LNCaP clone FGC (cell line): ENCODE measurements at regions not wholly inside any gene's neighbourhood (a gene's known extent, or its start where the extent isn't known, plus 50 kb on each side); places are given as distances from the start of the nearest gene placed in this dataset.

Experiments used
- DNase-seq: peaks from one replicate; pipeline ENCODE4 v3.0.0-alpha.2; 2011; ENCODE audit warnings: low read depth
- H3K4me3 ChIP-seq: 2 replicates; pipeline ENCODE4 v1.5.1; 2011; ENCODE audit warnings: mild to moderate bottlenecking, low read depth, low read length, control low read depth
- CTCF ChIP-seq: IDR thresholded peaks from 2 replicates; pipeline ENCODE4 v1.5.1; 2012; ENCODE audit warnings: mild to moderate bottlenecking; ENCODE audit not compliant: control insufficient read depth, insufficient read depth; ENCODE audit errors: extremely low read depth

- H3K4me3 ChIP-seq = no peak overlapping the region
- DNase-seq = no peak
- no peak for TF ChIP-seq CTCF
These were observed 289.7 kb upstream of the DPYD start for GRCh38 chr1:98210563-98210962.

GRCh38 chr1:98210064-98210463 is 289.2 kb upstream of the DPYD start:
- no peak for DNase-seq
- no peak overlapping the region for H3K4me3 ChIP-seq
- TF ChIP-seq CTCF = no peak

- no peak overlapping the region for H3K4me3 ChIP-seq
- DNase-seq = no peak
- TF ChIP-seq CTCF = no peak
These were observed 284.6 kb upstream of the DPYD start for GRCh38 chr1:98205291-98206017.

GRCh38 chr1:98203466-98203865 is 282.6 kb upstream of the DPYD start:
- no peak for DNase-seq
- TF ChIP-seq CTCF = no peak
- H3K4me3 ChIP-seq = no peak overlapping the region

GRCh38 chr1:98201666-98202081 is 280.8 kb upstream of the DPYD start:
- TF ChIP-seq CTCF = no peak
- no peak overlapping the region for H3K4me3 ChIP-seq
- DNase-seq = no peak

- TF ChIP-seq CTCF = no peak
- no peak for DNase-seq
- H3K4me3 ChIP-seq = no peak overlapping the region
These were observed 276.5 kb upstream of the DPYD start for GRCh38 chr1:98197356-98197755.

GRCh38 chr1:98196012-98196411 is 275.2 kb upstream of the DPYD start:
- TF ChIP-seq CTCF = no peak
- H3K4me3 ChIP-seq = no peak overlapping the region

More at GRCh38 chr1:98196012-98196411, 275.2 kb upstream of the DPYD start:
- DNase-seq = no peak
